MM.1S (cell line): ENCODE measurements at regions not wholly inside any gene's neighbourhood (a gene's known extent, or its start where the extent isn't known, plus 50 kb on each side); places are given as distances from the start of the nearest gene placed in this dataset.

ENCODE experiments used
- DNase-seq: peaks from one replicate; pipeline ENCODE4 v3.0.0-alpha.2; 2015
- H2AFZ ChIP-seq: fragments of 300-600 bp; sonication (generic); 2 replicates; pipeline ENCODE4 v1.6.0; 2016; ENCODE audit warnings: antibody characterized with exemption, low read length
- H3F3A ChIP-seq: fragments of 300-600 bp; sonication (generic); 2 replicates; pipeline ENCODE4 v1.6.1; 2016; ENCODE audit warnings: mild to moderate bottlenecking, antibody characterized with exemption, low read length, moderate library complexity, mixed read lengths; ENCODE audit not compliant: insufficient read depth
- H3K27ac ChIP-seq: fragments of 300-600 bp; sonication (generic); 2 replicates; pipeline ENCODE4 v1.5.1; 2016; ENCODE audit warnings: mild to moderate bottlenecking, low read length
- H3K27me3 ChIP-seq: fragments of 300-600 bp; sonication (generic); replicated peaks from 2 replicates; pipeline ENCODE4 v1.6.0; 2016; ENCODE audit warnings: low read length; ENCODE audit not compliant: insufficient read depth
- H3K36me3 ChIP-seq: fragments of 300-600 bp; sonication (generic); replicated peaks from 2 replicates; pipeline ENCODE4 v1.6.1; 2016; ENCODE audit warnings: mild to moderate bottlenecking, low read length, mixed read lengths; ENCODE audit not compliant: insufficient read depth
- H3K4me1 ChIP-seq: fragments of 300-600 bp; sonication (generic); 2 replicates; pipeline ENCODE4 v1.6.1; 2016; ENCODE audit warnings: low read length, mixed read lengths
- H3K4me2 ChIP-seq: fragments of 300-600 bp; sonication (generic); 2 replicates; pipeline ENCODE4 v1.6.0; 2016; ENCODE audit warnings: low read depth, low read length
- H3K4me3 ChIP-seq: fragments of 300-600 bp; sonication (generic); 2 replicates; pipeline ENCODE4 v1.5.1; 2016; ENCODE audit warnings: low read length, mixed read lengths
- H3K79me2 ChIP-seq: fragments of 300-600 bp; sonication (generic); 2 replicates; pipeline ENCODE4 v1.6.1; 2016; ENCODE audit warnings: mixed run types, low read length, mixed read lengths
- H3K9ac ChIP-seq: fragments of 300-600 bp; sonication (generic); 2 replicates; pipeline ENCODE4 v1.6.1; 2016; ENCODE audit warnings: low read length, mixed read lengths
- H3K9me2 ChIP-seq: fragments of 300-600 bp; sonication (generic); replicated peaks from 2 replicates; pipeline ENCODE4 v1.6.1; 2016; ENCODE audit warnings: mild to moderate bottlenecking, low read length, mixed read lengths; ENCODE audit not compliant: insufficient read depth
- H3K9me3 ChIP-seq: fragments of 300-600 bp; sonication (generic); replicated peaks from 2 replicates; pipeline ENCODE4 v1.6.1; 2016; ENCODE audit warnings: mild to moderate bottlenecking, low read length, mixed read lengths; ENCODE audit not compliant: insufficient read depth
- H4K20me1 ChIP-seq: fragments of 300-600 bp; sonication (generic); 2 replicates; pipeline ENCODE4 v1.6.1; 2016; ENCODE audit warnings: mild to moderate bottlenecking, low read length, moderate library complexity, mixed read lengths; ENCODE audit not compliant: insufficient read depth
- CTCF ChIP-seq: fragments of 300-600 bp; sonication (generic); IDR thresholded peaks from 2 replicates; pipeline ENCODE4 v1.5.1; 2016; ENCODE audit warnings: antibody characterized with exemption, low read length, mixed read lengths
- EZH2 ChIP-seq: fragments of 300-600 bp; sonication (generic); optimal IDR thresholded peaks from 2 replicates; pipeline ENCODE3; 2017; ENCODE audit warnings: low read depth, mild to moderate bottlenecking, antibody characterized with exemption, low read length, mixed read lengths
- EZH2phosphoT487 ChIP-seq: fragments of 300-600 bp; sonication (generic); IDR thresholded peaks from 2 replicates; pipeline ENCODE4 v1.6.1; 2018; ENCODE audit warnings: antibody characterized with exemption, low read length

GRCh38 chr2:103616891-103617290, 855.1 kb downstream of the TMEM182 start:
- Histone ChIP-seq H3K4me1 (no peaks in the 10 kb centered on the region), H4K20me1 (no peaks in the 10 kb centered on the region), H3K4me3 (no peak overlapping the region), H3F3A (no peaks in the 10 kb centered on the region), H3K9ac (no peak overlapping the region), H3K4me2 (no peak overlapping the region), H3K36me3 (no peaks in the 10 kb centered on the region), H3K9me2 (no peaks in the 10 kb centered on the region), H3K27ac (no peak overlapping the region), H3K27me3 (no peaks in the 10 kb centered on the region), H3K79me2 (no peaks in the 10 kb centered on the region), H3K9me3 (no peaks in the 10 kb centered on the region), H2AFZ (no peak overlapping the region)
- TF ChIP-seq CTCF (no peak), EZH2phosphoT487 (no peak), EZH2 (no peak)
- DNase-seq = no peak

- Histone ChIP-seq H3K9me3 (no peaks in the 10 kb centered on the region), H3K27ac (no peak overlapping the region), H3K9ac (no peak overlapping the region), H3K4me1 (no peaks in the 10 kb centered on the region), H4K20me1 (no peaks in the 10 kb centered on the region), H3K4me2 (no peak overlapping the region), H2AFZ (no peak overlapping the region), H3K9me2 (no peaks in the 10 kb centered on the region), H3K79me2 (no peaks in the 10 kb centered on the region), H3K36me3 (no peaks in the 10 kb centered on the region), H3K4me3 (no peak overlapping the region), H3F3A (no peaks in the 10 kb centered on the region), H3K27me3 (no peaks in the 10 kb centered on the region)
- no peak for DNase-seq
- no peak for TF ChIP-seq EZH2
- no peak for TF ChIP-seq EZH2phosphoT487
- TF ChIP-seq CTCF = no peak
Observed at GRCh38 chr2:103618112-103618511, 856.3 kb downstream of the TMEM182 start.

GRCh38 chr2:103627301-103627700, 865.5 kb downstream of the TMEM182 start:
- Histone ChIP-seq H3K9ac (no peak overlapping the region), H2AFZ (no peak overlapping the region), H3K4me2 (no peak overlapping the region), H3K4me1 (no peaks in the 10 kb centered on the region), H3K27me3 (no peaks in the 10 kb centered on the region), H3K36me3 (no peaks in the 10 kb centered on the region), H3K79me2 (no peaks in the 10 kb centered on the region), H3K27ac (no peak overlapping the region), H3K9me2 (no peaks in the 10 kb centered on the region), H3K4me3 (no peak overlapping the region), H4K20me1 (no peaks in the 10 kb centered on the region), H3K9me3 (no peaks in the 10 kb centered on the region), H3F3A (no peaks in the 10 kb centered on the region)
- no peak for DNase-seq
- TF ChIP-seq CTCF = no peak
- TF ChIP-seq EZH2phosphoT487 = no peak
- TF ChIP-seq EZH2 = no peak

- Histone ChIP-seq H3K27ac (no peak overlapping the region), H3K79me2 (no peaks in the 10 kb centered on the region), H3K9ac (no peak overlapping the region), H4K20me1 (no peaks in the 10 kb centered on the region), H3K9me2 (no peaks in the 10 kb centered on the region), H3K9me3 (no peaks in the 10 kb centered on the region), H3F3A (no peaks in the 10 kb centered on the region), H3K27me3 (no peaks in the 10 kb centered on the region), H3K4me3 (no peak overlapping the region), H3K36me3 (no peaks in the 10 kb centered on the region), H3K4me2 (no peak overlapping the region), H3K4me1 (no peaks in the 10 kb centered on the region), H2AFZ (no peak overlapping the region)
- TF ChIP-seq EZH2 (no peak), EZH2phosphoT487 (no peak), CTCF (no peak)
- no peak for DNase-seq
Observed at GRCh38 chr2:103638978-103639377, 877.1 kb downstream of the TMEM182 start.
